ENCODE measurements at regions not wholly inside any gene's neighbourhood (a gene's known extent, or its start where the extent isn't known, plus 50 kb on each side); places are given as distances from the start of the nearest gene placed in this dataset.

DNA sequence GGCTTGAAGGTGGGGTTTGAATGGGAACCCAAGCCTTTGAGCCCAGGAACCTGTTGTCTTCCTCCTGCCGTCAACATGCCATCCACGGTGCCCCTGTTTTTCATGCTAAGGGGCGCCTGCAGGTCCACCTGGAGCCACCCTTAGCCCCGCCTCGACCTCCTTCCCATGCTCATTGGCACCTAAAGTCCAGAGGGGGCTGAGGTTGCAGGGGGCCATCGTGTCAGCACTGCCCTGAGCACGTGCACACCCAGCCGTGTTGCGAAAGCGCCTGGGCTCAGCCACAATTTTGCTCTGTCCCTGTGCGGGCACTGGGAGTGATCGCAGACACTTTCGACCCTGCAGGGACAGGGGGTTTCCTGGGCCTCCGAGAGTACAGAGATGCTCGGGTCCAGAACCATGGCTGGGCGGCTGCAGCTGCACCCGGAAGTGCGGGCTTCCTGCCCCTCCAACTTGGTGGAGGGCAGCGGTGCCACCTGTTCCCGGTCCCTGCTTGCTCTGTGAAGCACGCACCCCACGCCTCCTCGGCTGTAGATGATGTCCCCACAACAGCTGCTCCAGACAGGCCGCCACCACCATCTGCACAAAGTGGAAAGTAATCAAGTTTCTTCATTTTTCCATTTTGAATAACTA is 454.7 kb downstream of the CDH8 start:
- Mint-ChIP-seq H3K27me3 (ENCODE audit: insufficient read depth, unreplicated experiment) (peaks cover 37% of the 10 kb centered on the region), H3K36me3 (ENCODE audit: insufficient read depth, unreplicated experiment) (no peaks in the 10 kb centered on the region), H3K4me3 (ENCODE audit: unreplicated experiment) (no peak overlapping the region), H3K4me1 (ENCODE audit: insufficient read depth, unreplicated experiment) (no peaks in the 10 kb centered on the region), H3K9me3 (ENCODE audit: unreplicated experiment) (no peaks in the 10 kb centered on the region), H3K27ac (ENCODE audit: low read depth, unreplicated experiment) (no peak overlapping the region)
- TF ChIP-seq, protein P1, sequence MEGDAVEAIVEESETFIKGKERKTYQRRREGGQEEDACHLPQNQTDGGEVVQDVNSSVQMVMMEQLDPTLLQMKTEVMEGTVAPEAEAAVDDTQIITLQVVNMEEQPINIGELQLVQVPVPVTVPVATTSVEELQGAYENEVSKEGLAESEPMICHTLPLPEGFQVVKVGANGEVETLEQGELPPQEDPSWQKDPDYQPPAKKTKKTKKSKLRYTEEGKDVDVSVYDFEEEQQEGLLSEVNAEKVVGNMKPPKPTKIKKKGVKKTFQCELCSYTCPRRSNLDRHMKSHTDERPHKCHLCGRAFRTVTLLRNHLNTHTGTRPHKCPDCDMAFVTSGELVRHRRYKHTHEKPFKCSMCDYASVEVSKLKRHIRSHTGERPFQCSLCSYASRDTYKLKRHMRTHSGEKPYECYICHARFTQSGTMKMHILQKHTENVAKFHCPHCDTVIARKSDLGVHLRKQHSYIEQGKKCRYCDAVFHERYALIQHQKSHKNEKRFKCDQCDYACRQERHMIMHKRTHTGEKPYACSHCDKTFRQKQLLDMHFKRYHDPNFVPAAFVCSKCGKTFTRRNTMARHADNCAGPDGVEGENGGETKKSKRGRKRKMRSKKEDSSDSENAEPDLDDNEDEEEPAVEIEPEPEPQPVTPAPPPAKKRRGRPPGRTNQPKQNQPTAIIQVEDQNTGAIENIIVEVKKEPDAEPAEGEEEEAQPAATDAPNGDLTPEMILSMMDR (IDR thresholded peaks at IDR 0.05; ENCODE audit: unreplicated experiment): no peak
- POLR2A ChIA-PET: no interaction called here
- DNase-seq (ENCODE audit: unreplicated experiment): no peak
- no TSS peak for BruUV-seq (replicated peaks)
- CTCF ChIA-PET: interaction anchor here (0.6 kb wide), 1 partner anchor 1861 kb away, joined by 6 read pairs; no protein-coding TSS in a partner anchor
- intact Hi-C loops (cut with micrococcal nuclease): no loop called here

DNA sequence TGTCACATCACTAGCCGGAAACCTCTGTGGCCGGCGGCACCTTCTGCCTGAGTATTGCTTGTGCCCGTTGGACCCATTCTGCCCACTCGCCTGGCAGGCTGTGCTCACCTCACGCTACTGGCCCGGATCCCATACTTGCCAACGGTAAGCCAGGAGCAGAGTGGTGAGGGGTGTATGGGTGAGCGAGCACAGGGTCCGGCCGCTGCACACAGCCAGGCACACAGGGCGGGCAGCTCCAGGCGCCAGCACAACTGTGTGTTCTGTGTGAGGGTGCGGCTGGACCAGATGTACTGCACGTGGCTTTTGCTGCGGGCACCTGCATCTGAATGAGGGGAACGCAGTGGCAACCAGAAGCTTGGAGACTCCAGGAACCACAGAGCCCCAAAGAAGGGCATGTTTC is 455.7 kb downstream of the CDH8 start:
- no peaks in the 10 kb centered on the region for H3K36me3 Mint-ChIP-seq (ENCODE audit: insufficient read depth, unreplicated experiment)
- H3K4me3 Mint-ChIP-seq (ENCODE audit: unreplicated experiment): no peak overlapping the region
- H3K9me3 Mint-ChIP-seq (ENCODE audit: unreplicated experiment): no peaks in the 10 kb centered on the region
- H3K4me1 Mint-ChIP-seq (ENCODE audit: insufficient read depth, unreplicated experiment): no peaks in the 10 kb centered on the region
- no peak for DNase-seq (ENCODE audit: unreplicated experiment)
- H3K27me3 Mint-ChIP-seq (ENCODE audit: insufficient read depth, unreplicated experiment): peaks cover 40% of the 10 kb centered on the region
- ChIA-PET POLR2A (no interaction called here), CTCF (no interaction called here)
- TF ChIP-seq, protein P1 (IDR thresholded peaks at IDR 0.05; ENCODE audit: unreplicated experiment): no peak
- intact Hi-C loops (cut with micrococcal nuclease): no loop called here
- BruUV-seq (replicated peaks): no TSS peak
- H3K27ac Mint-ChIP-seq (ENCODE audit: low read depth, unreplicated experiment): no peak overlapping the region

DNA sequence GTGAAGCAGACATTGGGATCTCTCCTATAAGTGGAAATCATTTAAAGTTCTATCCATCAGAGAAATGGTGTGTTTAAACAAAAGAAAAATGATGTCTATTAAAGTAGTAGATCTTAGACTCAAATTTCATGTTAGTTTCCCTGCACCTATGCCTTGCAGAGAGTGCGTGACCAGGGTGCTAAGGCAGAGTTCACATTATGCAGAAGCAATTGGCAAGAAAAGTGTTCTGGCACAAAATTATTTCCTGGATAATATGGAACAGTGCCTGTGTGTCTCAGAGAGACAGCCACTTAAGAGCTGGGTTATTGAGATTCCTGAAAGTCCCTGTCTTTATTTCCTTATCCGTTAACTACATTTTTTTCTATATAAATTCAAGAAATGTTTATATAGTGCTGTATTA is 457.0 kb downstream of the CDH8 start:
- H3K27me3 Mint-ChIP-seq (ENCODE audit: insufficient read depth, unreplicated experiment): peaks cover 40% of the 10 kb centered on the region
- intact Hi-C loops (cut with micrococcal nuclease): no loop called here
- no peak for DNase-seq (ENCODE audit: unreplicated experiment)
- H3K36me3 Mint-ChIP-seq (ENCODE audit: insufficient read depth, unreplicated experiment): no peaks in the 10 kb centered on the region
- no peaks in the 10 kb centered on the region for H3K4me1 Mint-ChIP-seq (ENCODE audit: insufficient read depth, unreplicated experiment)
- H3K4me3 Mint-ChIP-seq (ENCODE audit: unreplicated experiment): no peak overlapping the region
- TF ChIP-seq, protein P1 (IDR thresholded peaks at IDR 0.05; ENCODE audit: unreplicated experiment): no peak
- ChIA-PET POLR2A (no interaction called here), CTCF (no interaction called here)
- no peaks in the 10 kb centered on the region for H3K9me3 Mint-ChIP-seq (ENCODE audit: unreplicated experiment)
- H3K27ac Mint-ChIP-seq (ENCODE audit: low read depth, unreplicated experiment): no peak overlapping the region
- BruUV-seq (replicated peaks): no TSS peak

DNA sequence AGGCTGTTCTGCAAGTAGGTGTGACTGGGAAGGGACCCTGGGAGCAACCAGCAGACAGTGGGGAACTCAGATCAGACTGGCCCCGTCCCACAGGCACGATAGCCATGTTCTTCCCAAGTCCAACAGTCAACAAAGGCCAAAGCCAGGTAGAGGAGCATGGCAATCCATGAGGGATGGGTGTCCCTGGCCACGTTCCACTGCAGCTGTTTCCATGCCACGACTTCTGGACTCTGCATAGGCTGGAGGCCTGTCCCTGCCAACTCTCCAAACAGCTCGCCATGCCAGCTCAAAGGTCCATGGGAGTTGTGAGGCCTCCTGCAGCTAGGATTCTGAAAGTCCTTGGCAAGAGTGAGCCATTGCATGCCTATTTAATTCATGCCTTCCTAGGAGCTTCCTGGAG is 459.8 kb downstream of the CDH8 start:
- Mint-ChIP-seq H3K4me3 (ENCODE audit: unreplicated experiment) (no peak overlapping the region), H3K36me3 (ENCODE audit: insufficient read depth, unreplicated experiment) (no peaks in the 10 kb centered on the region), H3K4me1 (ENCODE audit: insufficient read depth, unreplicated experiment) (no peaks in the 10 kb centered on the region), H3K27me3 (ENCODE audit: insufficient read depth, unreplicated experiment) (peaks cover 57% of the 10 kb centered on the region), H3K27ac (ENCODE audit: low read depth, unreplicated experiment) (no peak overlapping the region), H3K9me3 (ENCODE audit: unreplicated experiment) (no peaks in the 10 kb centered on the region)
- BruUV-seq (replicated peaks): no TSS peak
- ChIA-PET CTCF (no interaction called here), POLR2A (no interaction called here)
- DNase-seq (ENCODE audit: unreplicated experiment): no peak
- intact Hi-C loops (cut with micrococcal nuclease): no loop called here
- TF ChIP-seq, protein P1 (IDR thresholded peaks at IDR 0.05; ENCODE audit: unreplicated experiment): no peak
